ENCODE measurements at regions not wholly inside any gene's neighbourhood (a gene's known extent, or its start where the extent isn't known, plus 50 kb on each side); places are given as distances from the start of the nearest gene placed in this dataset.
A peak's percentile ranks its signal among the peaks of the same experiment; 100 is the strongest.

DNA sequence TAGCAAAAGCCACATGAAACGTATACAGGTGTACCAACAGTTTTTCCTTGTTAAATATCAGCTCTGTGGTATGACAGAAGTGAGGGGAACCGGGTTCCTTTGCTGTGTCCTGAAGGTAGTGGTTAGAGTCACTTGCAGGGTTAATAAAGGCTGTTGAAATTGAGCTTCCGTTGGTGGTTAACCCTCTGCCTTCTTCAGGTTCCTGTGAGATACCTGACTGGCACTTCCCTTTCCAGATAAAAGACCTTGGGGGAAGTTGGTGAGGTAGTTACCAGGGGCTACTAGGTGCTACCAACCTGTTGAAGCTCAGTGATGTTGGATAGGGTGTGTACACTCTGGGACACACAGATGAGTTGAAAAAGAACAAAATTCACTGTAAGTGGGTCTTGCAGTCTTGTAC lies 384.1 kb downstream of the GATA3 start:
- TF ChIP-seq EZH2 (IDR thresholded peaks at IDR 0.05; ENCODE audit: insufficient read depth, poor library complexity, severe bottlenecking) = no peak
- TF ChIP-seq EZH2phosphoT487 (IDR thresholded peaks at IDR 0.05; ENCODE audit: insufficient read depth, low read depth) = no peak
- DNase-seq = no peak
- in situ Hi-C loops (cut with MboI) = no loop called here

DNA sequence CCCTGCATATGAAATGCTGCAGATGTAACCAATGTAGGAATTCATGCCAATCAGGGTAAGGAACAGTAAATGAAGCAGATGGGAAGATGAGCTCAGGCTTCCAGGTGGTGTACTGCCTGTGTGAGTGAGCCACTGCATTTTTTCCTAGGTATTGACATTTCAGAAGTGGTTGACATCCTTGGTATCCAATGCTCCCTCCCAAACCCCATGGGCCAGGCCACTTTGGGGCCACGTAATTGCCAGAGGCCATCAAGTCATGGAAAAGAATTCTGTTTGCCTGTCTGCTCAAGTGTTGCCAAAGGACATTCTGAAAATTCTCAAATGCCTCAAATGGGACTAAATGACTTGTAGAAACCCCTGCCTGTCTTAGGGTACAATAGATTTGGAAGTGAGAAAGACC lies 384.6 kb downstream of the GATA3 start:
- no peaks in the 10 kb centered on the region for H3K4me1 ChIP-seq (ENCODE audit: insufficient read depth)
- no peak overlapping the region for H2AFZ ChIP-seq
- no peaks in the 10 kb centered on the region for H3K27me3 ChIP-seq (replicated peaks; ENCODE audit: insufficient read depth)
- H4K20me1 ChIP-seq (ENCODE audit: insufficient read depth) = no peaks in the 10 kb centered on the region
- H3K4me2 ChIP-seq (ENCODE audit: unreplicated experiment) = no peak overlapping the region
- 0 to 13% methylated on average over 1 of the region's 1 CpG for WGBS, 2 experiments (ENCODE audit: low coverage in 1 of 2, low lambda C conversion rate in 2 of 2, missing lambda C conversion rate in 2 of 2)
- no peaks in the 10 kb centered on the region for H3F3A ChIP-seq (ENCODE audit: insufficient read depth)
- H3K79me2 ChIP-seq (ENCODE audit: insufficient read depth) = no peaks in the 10 kb centered on the region
- in situ Hi-C loops (cut with MboI) = no loop called here
- H3K9ac ChIP-seq = no peak overlapping the region
- TF ChIP-seq EZH2phosphoT487 (IDR thresholded peaks at IDR 0.05; ENCODE audit: insufficient read depth, low read depth) = no peak
- no peak for TF ChIP-seq EZH2 (IDR thresholded peaks at IDR 0.05; ENCODE audit: insufficient read depth, poor library complexity, severe bottlenecking)
- no peak for DNase-seq
- no peaks in the 10 kb centered on the region for H3K36me3 ChIP-seq (ENCODE audit: low read depth)
- H3K4me3 ChIP-seq = no peak overlapping the region
- H3K9me3 ChIP-seq (ENCODE audit: low read depth) = no peaks in the 10 kb centered on the region
- H3K27ac ChIP-seq = no peak overlapping the region
- H3K9me2 ChIP-seq (ENCODE audit: insufficient read depth) = no peaks in the 10 kb centered on the region

More for the DNA sequence above, 384.1 kb downstream of the GATA3 start:
- no peak overlapping the region for H3K4me3 ChIP-seq
- H2AFZ ChIP-seq = no peak overlapping the region
- no peaks in the 10 kb centered on the region for H4K20me1 ChIP-seq (ENCODE audit: insufficient read depth)
- H3K36me3 ChIP-seq (ENCODE audit: low read depth) = no peaks in the 10 kb centered on the region
- 0 to 3% methylated on average over 3 of the region's 3 CpGs for WGBS, 2 experiments (ENCODE audit: low coverage in 1 of 2, low lambda C conversion rate in 2 of 2, missing lambda C conversion rate in 2 of 2)
- H3K27ac ChIP-seq = no peak overlapping the region
- no peaks in the 10 kb centered on the region for H3K27me3 ChIP-seq (replicated peaks; ENCODE audit: insufficient read depth)
- no peaks in the 10 kb centered on the region for H3K9me3 ChIP-seq (ENCODE audit: low read depth)
- no peak overlapping the region for H3K4me2 ChIP-seq (ENCODE audit: unreplicated experiment)
- H3K4me1 ChIP-seq (ENCODE audit: insufficient read depth) = no peaks in the 10 kb centered on the region
- H3K9me2 ChIP-seq (ENCODE audit: insufficient read depth) = no peaks in the 10 kb centered on the region
- no peak overlapping the region for H3K9ac ChIP-seq
- H3K79me2 ChIP-seq (ENCODE audit: insufficient read depth) = no peaks in the 10 kb centered on the region
- no peaks in the 10 kb centered on the region for H3F3A ChIP-seq (ENCODE audit: insufficient read depth)

DNA sequence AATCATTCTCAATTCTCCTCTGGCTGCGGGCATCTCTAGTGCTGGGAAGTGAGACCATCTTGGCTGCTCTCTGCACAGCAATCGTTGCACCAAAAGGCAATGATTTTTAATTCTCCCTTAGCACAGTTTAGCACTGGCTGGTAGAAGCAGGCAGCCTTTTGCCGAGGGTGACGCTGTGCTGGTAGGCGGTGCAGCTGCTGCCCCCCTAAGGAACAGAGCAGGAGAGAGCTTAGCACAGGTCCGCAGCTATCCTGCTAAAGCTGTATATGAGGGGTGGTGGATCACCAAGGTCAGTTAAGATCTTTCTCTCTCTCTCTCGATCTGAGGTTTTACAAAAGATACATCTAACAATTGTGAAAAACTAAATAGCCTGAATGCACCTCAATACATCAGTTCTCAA lies 390.1 kb downstream of the GATA3 start:
- Histone ChIP-seq H3K36me3 (ENCODE audit: low read depth) (no peaks in the 10 kb centered on the region), H3K27ac (no peak overlapping the region), H3K9ac (no peak overlapping the region), H3K9me3 (ENCODE audit: low read depth) (no peaks in the 10 kb centered on the region), H3K4me3 (no peak overlapping the region), H3K4me2 (ENCODE audit: unreplicated experiment) (no peak overlapping the region), H2AFZ (no peak overlapping the region), H3K79me2 (ENCODE audit: insufficient read depth) (no peaks in the 10 kb centered on the region), H3F3A (ENCODE audit: insufficient read depth) (no peaks in the 10 kb centered on the region), H3K9me2 (ENCODE audit: insufficient read depth) (no peaks in the 10 kb centered on the region), H3K4me1 (ENCODE audit: insufficient read depth) (no peaks in the 10 kb centered on the region), H3K27me3 (replicated peaks; ENCODE audit: insufficient read depth) (no peaks in the 10 kb centered on the region), H4K20me1 (ENCODE audit: insufficient read depth) (no peaks in the 10 kb centered on the region)
- no peak for DNase-seq
- TF ChIP-seq EZH2 (IDR thresholded peaks at IDR 0.05; ENCODE audit: insufficient read depth, poor library complexity, severe bottlenecking) (no peak), EZH2phosphoT487 (IDR thresholded peaks at IDR 0.05; ENCODE audit: insufficient read depth, low read depth) (no peak)
- 14 to 20% methylated on average over 7 of the region's 7 CpGs for WGBS, 2 experiments (ENCODE audit: low coverage in 1 of 2, low lambda C conversion rate in 2 of 2, missing lambda C conversion rate in 2 of 2)
- in situ Hi-C loops (cut with MboI) = no loop called here

DNA sequence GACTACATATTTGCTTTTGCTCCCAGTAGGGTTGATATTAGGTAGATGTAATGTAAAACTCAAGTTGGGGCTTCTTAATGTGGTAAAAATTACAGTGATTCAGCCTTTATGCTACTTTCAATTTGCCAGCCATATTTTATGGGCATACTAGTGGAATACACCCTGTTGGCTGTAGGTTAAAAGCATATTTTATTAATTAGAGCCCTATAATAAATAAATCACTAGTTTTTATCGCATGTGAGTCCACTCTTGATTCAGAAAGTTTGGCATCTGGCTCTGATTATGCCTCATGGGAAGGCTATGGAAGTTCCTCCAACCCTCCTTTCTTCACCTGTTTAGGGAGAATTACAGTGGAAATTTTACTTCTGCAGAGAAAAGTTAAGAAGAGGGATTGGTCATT lies 390.9 kb downstream of the GATA3 start:
- H4K20me1 ChIP-seq (ENCODE audit: insufficient read depth) = no peaks in the 10 kb centered on the region
- no peaks in the 10 kb centered on the region for H3K9me3 ChIP-seq (ENCODE audit: low read depth)
- H3K36me3 ChIP-seq (ENCODE audit: low read depth) = no peaks in the 10 kb centered on the region
- H3K27me3 ChIP-seq (replicated peaks; ENCODE audit: insufficient read depth) = no peaks in the 10 kb centered on the region
- H3K79me2 ChIP-seq (ENCODE audit: insufficient read depth) = no peaks in the 10 kb centered on the region
- no peak overlapping the region for H3K4me3 ChIP-seq
- 0% methylated on average over 1 of the region's 1 CpG for WGBS, 2 experiments (ENCODE audit: low coverage in 1 of 2, low lambda C conversion rate in 2 of 2, missing lambda C conversion rate in 2 of 2)
- in situ Hi-C loops (cut with MboI) = no loop called here
- H3K4me1 ChIP-seq (ENCODE audit: insufficient read depth) = no peaks in the 10 kb centered on the region
- TF ChIP-seq EZH2phosphoT487 (IDR thresholded peaks at IDR 0.05; ENCODE audit: insufficient read depth, low read depth) (no peak), EZH2 (IDR thresholded peaks at IDR 0.05; ENCODE audit: insufficient read depth, poor library complexity, severe bottlenecking) (no peak)
- DNase-seq = peak; percentile 1
- H3F3A ChIP-seq (ENCODE audit: insufficient read depth) = no peaks in the 10 kb centered on the region
- no peak overlapping the region for H3K9ac ChIP-seq
- H3K9me2 ChIP-seq (ENCODE audit: insufficient read depth) = no peaks in the 10 kb centered on the region
- H3K4me2 ChIP-seq (ENCODE audit: unreplicated experiment) = no peak overlapping the region
- no peak overlapping the region for H2AFZ ChIP-seq
- H3K27ac ChIP-seq = no peak overlapping the region

DNA sequence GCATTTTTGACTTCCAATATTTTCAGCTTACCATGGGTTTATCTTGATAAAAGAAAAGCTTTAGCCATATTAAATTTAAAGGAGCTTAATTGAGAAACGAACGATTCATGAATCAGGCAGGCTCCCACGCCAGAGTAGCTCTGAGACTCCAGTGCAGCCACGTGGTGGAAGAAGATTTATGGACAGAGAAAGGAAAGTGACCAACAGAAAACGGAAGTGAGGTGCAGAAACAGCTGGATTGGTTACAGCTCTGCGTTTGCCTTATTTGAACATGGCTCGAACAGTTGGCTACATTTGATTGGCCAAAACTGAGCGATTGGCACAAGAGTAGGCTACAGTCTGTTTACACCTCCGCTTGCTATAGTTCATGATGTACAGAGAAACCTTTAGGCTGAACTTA lies 395.4 kb downstream of the GATA3 start:
- TF ChIP-seq EZH2phosphoT487 (IDR thresholded peaks at IDR 0.05; ENCODE audit: insufficient read depth, low read depth) (no peak), EZH2 (IDR thresholded peaks at IDR 0.05; ENCODE audit: insufficient read depth, poor library complexity, severe bottlenecking) (no peak)
- in situ Hi-C loops (cut with MboI) = no loop called here
- Histone ChIP-seq H3K27ac (no peak overlapping the region), H3K27me3 (replicated peaks; ENCODE audit: insufficient read depth) (no peaks in the 10 kb centered on the region), H4K20me1 (ENCODE audit: insufficient read depth) (no peaks in the 10 kb centered on the region), H3K4me1 (ENCODE audit: insufficient read depth) (no peaks in the 10 kb centered on the region), H3K79me2 (ENCODE audit: insufficient read depth) (no peaks in the 10 kb centered on the region), H3K9me3 (ENCODE audit: low read depth) (no peaks in the 10 kb centered on the region), H3K4me3 (no peak overlapping the region), H3K36me3 (ENCODE audit: low read depth) (no peaks in the 10 kb centered on the region), H2AFZ (no peak overlapping the region), H3K9ac (no peak overlapping the region), H3K9me2 (ENCODE audit: insufficient read depth) (no peaks in the 10 kb centered on the region), H3K4me2 (ENCODE audit: unreplicated experiment) (no peak overlapping the region), H3F3A (ENCODE audit: insufficient read depth) (no peaks in the 10 kb centered on the region)
- 30 to 33% methylated on average over 9 of the region's 9 CpGs for WGBS, 2 experiments (ENCODE audit: low coverage in 1 of 2, low lambda C conversion rate in 2 of 2, missing lambda C conversion rate in 2 of 2)
- no peak for DNase-seq
